HFFc6 (cell line): ENCODE measurements at regions not wholly inside any gene's neighbourhood (a gene's known extent, or its start where the extent isn't known, plus 50 kb on each side); places are given as distances from the start of the nearest gene placed in this dataset.

Source experiments
- DNase-seq: peaks from one replicate; pipeline ENCODE4 v3.0.0-alpha.2; 2018
- H3K27ac Mint-ChIP-seq: 2 replicates; pipeline ENCODE4 v1.8.0; 2020; ENCODE audit warnings: mild to moderate bottlenecking, mixed read lengths
- H3K27me3 Mint-ChIP-seq: 2 replicates; pipeline ENCODE4 v1.8.0; 2021; ENCODE audit warnings: mild to moderate bottlenecking, moderate library complexity, mixed read lengths; ENCODE audit not compliant: insufficient read depth
- H3K36me3 Mint-ChIP-seq: 2 replicates; pipeline ENCODE4 v1.8.0; 2021; ENCODE audit warnings: low read depth, mixed read lengths
- H3K4me1 Mint-ChIP-seq: 2 replicates; pipeline ENCODE4 v1.8.0; 2020; ENCODE audit warnings: low read depth, mixed read lengths
- H3K4me3 Mint-ChIP-seq: 2 replicates; pipeline ENCODE4 v1.8.0; 2020; ENCODE audit warnings: mild to moderate bottlenecking, moderate library complexity, mixed read lengths
- H3K9me3 Mint-ChIP-seq: 2 replicates; pipeline ENCODE4 v1.8.0; 2020; ENCODE audit warnings: mild to moderate bottlenecking, mixed read lengths
- CTCF ChIP-seq: fragments of 200-600 bp; sonication (generic); IDR thresholded peaks from 2 replicates; pipeline ENCODE4 v1.5.0; 2021; ENCODE audit warnings: antibody characterized with exemption, mild to moderate bottlenecking

GRCh38 chr15:87317900-87318299, 938.6 kb downstream of the NTRK3 start:
- no peaks in the 10 kb centered on the region; the same call in 1 of the 2 replicates for H3K4me1 Mint-ChIP-seq
- H3K9me3 Mint-ChIP-seq: no peaks in the 10 kb centered on the region
- H3K27ac Mint-ChIP-seq: no peak overlapping the region
- no peak overlapping the region for H3K4me3 Mint-ChIP-seq
- DNase-seq: no peak
- H3K27me3 Mint-ChIP-seq: peaks cover 2% of the 10 kb centered on the region
- no peaks in the 10 kb centered on the region for H3K36me3 Mint-ChIP-seq
- no peak for TF ChIP-seq CTCF

GRCh38 chr15:87312221-87312620, 944.3 kb downstream of the NTRK3 start:
- no peak for TF ChIP-seq CTCF
- Mint-ChIP-seq H3K9me3 (no peaks in the 10 kb centered on the region), H3K36me3 (no peaks in the 10 kb centered on the region), H3K4me1 (no peaks in the 10 kb centered on the region), H3K4me3 (no peak overlapping the region), H3K27ac (no peak overlapping the region), H3K27me3 (no peaks in the 10 kb centered on the region; the same call in 1 of the 2 replicates)
- no peak for DNase-seq

GRCh38 chr15:87300146-87300545, 956.4 kb downstream of the NTRK3 start:
- H3K4me3 Mint-ChIP-seq: no peak overlapping the region
- no peaks in the 10 kb centered on the region for H3K9me3 Mint-ChIP-seq
- no peak for TF ChIP-seq CTCF
- no peak overlapping the region for H3K27ac Mint-ChIP-seq
- H3K27me3 Mint-ChIP-seq: no peaks in the 10 kb centered on the region; the same call in 1 of the 2 replicates
- no peak for DNase-seq
- no peaks in the 10 kb centered on the region for H3K36me3 Mint-ChIP-seq
- H3K4me1 Mint-ChIP-seq: peaks cover 6% of the 10 kb centered on the region; the same call in 1 of the 2 replicates

- H3K9me3 Mint-ChIP-seq: no peaks in the 10 kb centered on the region
- no peak overlapping the region for H3K4me3 Mint-ChIP-seq
- no peak overlapping the region for H3K27ac Mint-ChIP-seq
- no peaks in the 10 kb centered on the region for H3K36me3 Mint-ChIP-seq
- H3K4me1 Mint-ChIP-seq: peaks cover 13% of the 10 kb centered on the region
- H3K27me3 Mint-ChIP-seq: no peaks in the 10 kb centered on the region
- no peak for DNase-seq
- TF ChIP-seq CTCF: no peak
Measured at GRCh38 chr15:87294854-87295253, 961.7 kb downstream of the NTRK3 start.

- Mint-ChIP-seq H3K4me1 (peaks cover 14% of the 10 kb centered on the region), H3K27ac (peak overlapping the region; percentile 69), H3K4me3 (no peak overlapping the region), H3K9me3 (no peaks in the 10 kb centered on the region), H3K27me3 (no peaks in the 10 kb centered on the region), H3K36me3 (no peaks in the 10 kb centered on the region)
- no peak for TF ChIP-seq CTCF
- DNase-seq: peak; percentile 77
Measured at GRCh38 chr15:87293031-87293430, 963.5 kb downstream of the NTRK3 start.

- Mint-ChIP-seq H3K27me3 (no peaks in the 10 kb centered on the region), H3K9me3 (no peaks in the 10 kb centered on the region; the same call in 1 of the 2 replicates), H3K36me3 (no peaks in the 10 kb centered on the region), H3K4me1 (peaks cover 24% of the 10 kb centered on the region), H3K27ac (peak overlapping the region; percentile 98), H3K4me3 (peak overlapping the region; percentile 84)
- no peak for TF ChIP-seq CTCF
- peak; percentile 96 for DNase-seq
Measured at GRCh38 chr15:87287156-87287555, 969.4 kb downstream of the NTRK3 start.
